Spleen (tissue), 11 donors: ENCODE measurements at regions not wholly inside any gene's neighbourhood (a gene's known extent, or its start where the extent isn't known, plus 50 kb on each side); places are given as distances from the start of the nearest gene placed in this dataset.

Experiments
- DNase-seq: peaks from one replicate; pipeline ENCODE4 v3.0.0-alpha.2; 2020
- H3K27ac ChIP-seq, 8 donors: fragments of 200-600 bp; sonication (generic) in 7 of 8; 1 replicate in 4 of 8; 2 replicates in 4 of 8; pipeline versions ENCODE4 v1.5.0 to v1.8.0; 2016 to 2021; ENCODE audit warnings: inconsistent platforms in 4 of 8, mild to moderate bottlenecking in 4 of 8, moderate library complexity in 1 of 8
- H3K27me3 ChIP-seq, 7 donors: fragments of 200-600 bp; sonication (generic) in 6 of 7; replicated peaks in 1 of 7; 1 replicate in 4 of 7; 2 replicates in 3 of 7; pipeline versions ENCODE4 v1.5.0 to v1.8.0; 2016 to 2021; ENCODE audit warnings: inconsistent platforms in 3 of 7, mild to moderate bottlenecking in 1 of 7
- H3K36me3 ChIP-seq, 6 donors: fragments of 200-600 bp; sonication (generic) in 5 of 6; 1 replicate in 4 of 6; 2 replicates in 2 of 6; pipeline versions ENCODE4 v1.5.0 to v1.8.0; 2016 to 2021; ENCODE audit warnings: inconsistent platforms in 2 of 6
- H3K4me1 ChIP-seq, 6 donors: fragments of 200-600 bp; sonication (generic) in 5 of 6; 1 replicate in 3 of 6; 2 replicates in 3 of 6; pipeline versions ENCODE4 v1.5.0 to v1.8.0; 2016 to 2021; ENCODE audit warnings: inconsistent platforms in 3 of 6
- H3K4me3 ChIP-seq, 8 donors: fragments of 200-600 bp; sonication (generic) in 7 of 8; 1 replicate in 4 of 8; 2 replicates in 4 of 8; pipeline versions ENCODE4 v1.5.0 to v1.8.0; 2016 to 2021; ENCODE audit warnings: inconsistent platforms in 4 of 8, mild to moderate bottlenecking in 4 of 8, moderate library complexity in 2 of 8
- H3K9me3 ChIP-seq, 8 donors: fragments of 200-600 bp; sonication (generic) in 7 of 8; 1 replicate in 4 of 8; 2 replicates in 4 of 8; pipeline versions ENCODE4 v1.5.0 to v1.8.0; 2016 to 2021; ENCODE audit warnings: inconsistent platforms in 4 of 8
- CTCF ChIP-seq, 11 experiments: fragments of 200-600 bp in 7 of 11; fragments of 450-650 bp in 4 of 11; sonication (generic) in 4 of 11; IDR thresholded peaks in 8 of 11; conservative IDR thresholded peaks in 3 of 11; 1 replicate in 7 of 11; 2 replicates in 4 of 11; pipeline versions ENCODE4 v1.4.0 to v1.8.0; 2016 to 2021; ENCODE audit warnings: antibody characterized with exemption in 11 of 11, inconsistent platforms in 4 of 11, mild to moderate bottlenecking in 1 of 11
- POLR2A ChIP-seq, 3 donors: fragments of 450-650 bp; IDR thresholded peaks; one replicate each; pipeline ENCODE4 v1.5.1; 2017; ENCODE audit warnings: antibody characterized with exemption in 3 of 3, mild to moderate bottlenecking in 1 of 3
- POLR2AphosphoS5 ChIP-seq, 3 donors: sonication (generic); formaldehyde crosslinking; IDR thresholded peaks; one replicate each; pipeline ENCODE4 v1.5.1; 2017; ENCODE audit warnings: antibody characterized with exemption in 3 of 3
- WGBS, 5 donors: extraction: QIAGEN DNeasy Blood & Tissue Kit in 3 of 5; methylation state at CpG; one replicate each; pipeline versions ENCODE4 v1.1.5 to v1.1.7; 2013 to 2018; 5-methylcytosine and 5-hydroxymethylcytosine counted together
- intact Hi-C: fragments of 100-400 bp; cut with DNase I; formaldehyde crosslinking; loops from one replicate; pipeline ENCODE4 v1.15.0; 2023; ENCODE audit warnings: low total_unique reads
- donor health status: healthy with polysubstance abuse.
- donor health status: DM: no; HTN: no; CAD: no; lungs with moderate emphysema.
- donor health status: DM: no; HTN: no; CAD: no.
- donor health status: Bipolar disorder and iron deficiency.
- donor health status: healthy.
- donor health status: DM: no; HTN: no; CAD: no.
- donor health status: DM: yes; HTN: yes; CAD: no.

GRCh38 chr5:94086194-94086593 lies 344.8 kb upstream of the POU5F2 start:
- H3K27ac ChIP-seq: no peak overlapping the region
- H3K27me3 ChIP-seq: no peaks in the 10 kb centered on the region
- peaks cover 0 to 13% (median 0%) of the 10 kb centered on the region in 6 donors for H3K4me1 ChIP-seq
- DNase-seq: no peak
- no peak for TF ChIP-seq POLR2AphosphoS5 (IDR thresholded peaks at IDR 0.05)
- no peak for TF ChIP-seq POLR2A (IDR thresholded peaks at IDR 0.05)
- no peak for TF ChIP-seq CTCF (IDR thresholded peaks at IDR 0.05 in 8 of 11, conservative IDR thresholded peaks at IDR 0.05 in 3 of 11)
- peaks cover 0 to 4% (median 0%) of the 10 kb centered on the region in 6 donors for H3K36me3 ChIP-seq
- intact Hi-C loops: no loop called here
- H3K9me3 ChIP-seq: peaks cover 0 to 10% (median 0%) of the 10 kb centered on the region in 8 donors
- H3K4me3 ChIP-seq: no peak overlapping the region
- WGBS, 5 donors: 94 to 99% (median 95%) methylated on average over 2 of the region's 2 CpGs

GRCh38 chr5:94082405-94082804 lies 341.0 kb upstream of the POU5F2 start:
- Histone ChIP-seq H3K9me3 (peaks cover 0 to 10% (median 0%) of the 10 kb centered on the region in 8 donors), H3K27ac (no peak overlapping the region), H3K4me3 (no peak overlapping the region), H3K36me3 (peaks cover 0 to 4% (median 0%) of the 10 kb centered on the region in 6 donors), H3K27me3 (no peaks in the 10 kb centered on the region), H3K4me1 (peaks cover 0 to 31% (median 2%) of the 10 kb centered on the region in 6 donors)
- no peak for DNase-seq
- TF ChIP-seq POLR2A (IDR thresholded peaks at IDR 0.05) (no peak), CTCF (IDR thresholded peaks at IDR 0.05 in 8 of 11, conservative IDR thresholded peaks at IDR 0.05 in 3 of 11) (no peak), POLR2AphosphoS5 (IDR thresholded peaks at IDR 0.05) (no peak)
- intact Hi-C loops: no loop called here

- no peak overlapping the region for H3K4me3 ChIP-seq
- H3K9me3 ChIP-seq: peaks cover 0 to 10% (median 0%) of the 10 kb centered on the region in 8 donors
- H3K27me3 ChIP-seq: no peaks in the 10 kb centered on the region
- peaks cover 0 to 31% (median 2%) of the 10 kb centered on the region in 6 donors for H3K4me1 ChIP-seq
- TF ChIP-seq CTCF (IDR thresholded peaks at IDR 0.05 in 8 of 11, conservative IDR thresholded peaks at IDR 0.05 in 3 of 11) (no peak), POLR2A (IDR thresholded peaks at IDR 0.05) (no peak), POLR2AphosphoS5 (IDR thresholded peaks at IDR 0.05) (no peak)
- no peak overlapping the region for H3K27ac ChIP-seq
- no peak for DNase-seq
- peaks cover 0 to 4% (median 0%) of the 10 kb centered on the region in 6 donors for H3K36me3 ChIP-seq
- WGBS, 5 donors: 77 to 91% (median 86%) methylated on average over 1 of the region's 1 CpG
- intact Hi-C loops: no loop called here
Measured at GRCh38 chr5:94081088-94081487, 339.7 kb upstream of the POU5F2 start.

- Histone ChIP-seq H3K27ac (no peak overlapping the region), H3K4me3 (no peak overlapping the region), H3K4me1 (peaks cover 0 to 31% (median 2%) of the 10 kb centered on the region in 6 donors), H3K27me3 (no peaks in the 10 kb centered on the region), H3K9me3 (peaks cover 0 to 4% (median 0%) of the 10 kb centered on the region in 8 donors), H3K36me3 (peaks cover 0 to 2% (median 0%) of the 10 kb centered on the region in 6 donors)
- intact Hi-C loops: no loop called here
- WGBS, 5 donors: 91 to 98% (median 94%) methylated on average over 3 of the region's 3 CpGs
- TF ChIP-seq CTCF (IDR thresholded peaks at IDR 0.05 in 8 of 11, conservative IDR thresholded peaks at IDR 0.05 in 3 of 11) (no peak), POLR2AphosphoS5 (IDR thresholded peaks at IDR 0.05) (no peak), POLR2A (IDR thresholded peaks at IDR 0.05) (no peak)
- no peak for DNase-seq
Measured at GRCh38 chr5:94080390-94080789, 339.0 kb upstream of the POU5F2 start.
